Medulla oblongata (tissue), 1 donor: ENCODE measurements at regions not wholly inside any gene's neighbourhood (a gene's known extent, or its start where the extent isn't known, plus 50 kb on each side); places are given as distances from the start of the nearest gene placed in this dataset.
"Not testable (repeated sequence)": the region's sequence is repeated elsewhere in the genome, so short reads cannot be mapped to it uniquely, and the experiment has no call there.

Experiments used
- DNase-seq: peaks from one replicate; pipeline ENCODE4 v3.0.0-alpha.2; 2015; ENCODE audit errors: extremely low spot score

DNA sequence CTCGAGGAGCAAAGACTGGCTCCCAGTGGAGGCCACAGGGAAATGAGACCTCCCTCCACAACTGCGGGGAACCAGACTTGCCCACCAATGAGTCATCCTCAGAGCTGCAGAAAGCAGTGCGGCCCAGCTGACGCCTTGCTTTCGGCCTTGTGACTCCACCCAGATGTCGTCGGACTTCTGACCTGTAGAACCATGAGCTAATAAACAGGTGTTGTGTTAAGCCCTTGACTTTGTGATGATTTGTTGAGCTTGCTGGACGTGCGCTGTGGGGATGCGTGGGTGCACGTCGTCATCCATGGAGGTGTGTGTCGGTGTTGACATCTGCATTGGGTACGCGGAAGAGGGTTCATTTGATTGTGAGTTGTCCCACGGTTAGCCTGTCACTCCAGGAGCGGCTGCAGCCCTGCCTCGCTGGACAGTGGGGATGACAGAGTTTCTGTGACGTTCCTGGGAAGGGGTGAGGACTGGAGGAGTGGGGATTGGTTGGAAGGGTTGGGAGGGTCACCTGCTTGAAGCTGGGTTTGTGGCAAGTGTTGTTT is 154.1 kb downstream of the SH3BP4 start:
- DNase-seq = no peak

DNA sequence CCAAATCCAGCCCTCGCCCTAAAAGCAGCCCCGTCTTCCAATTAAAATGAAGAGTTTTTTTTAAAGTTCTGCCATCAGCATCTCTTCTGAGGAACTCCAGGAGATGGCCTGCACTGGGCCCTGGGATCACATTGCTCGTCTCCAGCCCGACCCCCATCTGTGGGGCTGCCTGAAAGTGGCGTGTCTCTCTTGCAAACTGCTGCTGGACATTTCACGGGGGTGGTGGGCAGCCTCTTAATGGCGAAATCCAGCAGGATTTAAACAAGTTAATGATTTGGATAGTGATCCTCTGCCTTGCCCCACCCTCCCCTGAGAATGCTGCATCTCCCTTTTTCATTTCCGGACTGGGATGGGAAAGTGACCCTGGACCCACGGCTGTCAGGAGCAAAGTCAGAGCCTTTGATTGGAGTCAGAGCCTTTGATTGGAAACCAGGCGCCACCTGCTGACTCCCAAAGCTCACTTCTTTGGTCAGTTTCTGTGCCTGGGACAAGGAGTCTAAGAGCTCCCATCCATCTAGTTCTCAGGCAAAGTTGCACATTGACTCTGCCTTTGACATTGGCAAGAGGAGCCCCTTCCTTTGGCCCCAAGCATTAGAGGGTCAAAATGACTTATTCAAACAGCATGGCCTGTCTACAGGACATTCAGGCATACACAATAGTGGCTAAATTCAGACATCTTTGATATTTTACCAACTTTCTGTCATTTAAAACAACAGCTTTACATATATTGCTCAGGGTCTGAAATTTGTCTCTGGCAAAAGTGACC is 155.2 kb downstream of the SH3BP4 start:
- DNase-seq = peak; percentile 90

DNA sequence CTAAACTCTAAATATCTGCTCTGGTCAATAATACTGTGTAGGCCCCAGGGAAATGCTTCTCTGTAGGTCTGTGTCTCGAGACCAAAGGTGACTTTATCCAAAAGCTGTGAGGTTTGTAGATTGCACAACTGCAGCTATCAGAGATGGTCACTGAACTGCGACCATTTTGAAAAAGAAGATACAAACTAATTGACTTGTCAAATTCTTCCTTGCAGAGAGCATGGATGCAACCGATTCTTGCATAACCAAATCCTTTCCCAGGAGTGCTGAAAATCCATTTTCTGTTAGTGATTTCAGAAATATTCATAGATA is 155.8 kb downstream of the SH3BP4 start:
- DNase-seq = no peak

DNA sequence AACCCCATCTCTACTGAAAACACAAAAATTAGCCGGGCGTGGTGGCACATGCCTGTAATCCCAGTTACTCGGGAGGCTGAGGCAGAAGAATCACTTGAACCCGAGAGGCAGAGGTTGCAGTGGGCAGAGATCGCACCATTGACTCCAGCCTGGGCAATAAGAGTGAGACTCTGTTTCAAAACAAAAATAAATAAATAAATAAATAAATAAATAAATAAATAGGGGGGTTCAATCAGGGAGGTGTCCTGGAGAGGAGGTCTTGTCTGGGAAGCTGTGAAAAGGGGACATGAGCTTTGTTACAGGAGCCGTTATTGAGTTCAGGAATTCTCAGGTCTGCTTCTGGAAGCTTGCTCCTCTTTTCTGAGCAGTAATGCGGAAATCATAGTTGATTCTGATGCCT is 157.7 kb downstream of the SH3BP4 start:
- not testable (repeated sequence) for DNase-seq

DNA sequence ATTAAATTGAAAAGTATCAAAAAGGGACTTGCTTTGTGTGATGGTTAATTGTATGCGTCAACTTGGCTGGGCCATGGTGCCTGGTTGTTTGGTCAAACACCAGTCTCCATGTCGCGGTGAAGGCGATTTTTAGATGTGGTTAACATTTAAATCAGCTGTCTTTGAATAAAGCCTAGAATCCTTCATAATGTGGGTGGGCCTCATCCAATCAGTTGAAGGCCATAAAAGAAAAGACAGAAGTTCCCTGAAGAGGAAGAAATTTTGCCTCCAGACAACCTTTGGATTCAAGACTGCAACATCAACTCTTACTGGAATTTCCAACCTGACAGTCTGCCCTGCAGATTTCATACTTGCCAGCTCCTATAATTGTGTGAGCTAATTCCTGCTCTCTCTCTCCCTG is 160.5 kb downstream of the SH3BP4 start:
- no peak for DNase-seq

DNA sequence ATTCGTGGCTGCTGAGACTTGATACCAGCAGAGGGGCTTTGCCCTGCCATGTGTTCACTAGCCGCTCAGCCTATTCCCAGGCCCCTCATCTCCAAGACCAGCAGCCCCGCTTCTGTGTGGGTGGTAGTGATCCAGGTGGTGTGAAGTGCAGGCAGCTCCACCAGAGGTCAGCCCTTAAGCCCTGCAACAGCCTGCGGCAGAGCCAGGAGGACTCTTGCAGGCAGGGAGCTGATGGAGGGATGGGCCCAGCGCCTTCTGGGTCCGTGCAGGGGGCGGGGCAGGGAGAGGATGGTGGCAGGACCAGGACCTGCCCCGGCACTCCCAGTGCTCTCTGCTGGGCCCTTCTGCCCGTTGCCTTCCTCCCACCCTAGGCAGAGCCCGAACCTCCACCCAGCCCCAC is 162.0 kb downstream of the SH3BP4 start:
- no peak for DNase-seq

DNA sequence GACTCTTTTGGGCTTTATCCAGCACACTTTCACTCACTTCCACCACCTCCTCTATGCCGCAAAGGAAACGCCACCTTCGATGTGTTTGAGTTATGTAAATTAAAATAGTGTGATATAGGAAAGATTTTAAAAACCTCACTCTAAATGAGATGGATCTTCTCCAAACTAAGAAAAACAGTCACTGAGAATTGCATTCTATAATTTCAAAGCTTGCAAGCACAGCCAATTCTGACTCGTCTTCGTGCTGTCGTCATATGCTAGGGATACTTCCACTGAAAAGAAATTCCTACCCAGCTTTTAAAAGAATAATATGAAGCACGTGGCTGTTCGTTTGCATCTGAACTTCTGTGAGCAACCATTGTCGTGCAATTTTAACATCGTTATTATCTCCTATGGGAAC is 162.5 kb downstream of the SH3BP4 start:
- DNase-seq = no peak

DNA sequence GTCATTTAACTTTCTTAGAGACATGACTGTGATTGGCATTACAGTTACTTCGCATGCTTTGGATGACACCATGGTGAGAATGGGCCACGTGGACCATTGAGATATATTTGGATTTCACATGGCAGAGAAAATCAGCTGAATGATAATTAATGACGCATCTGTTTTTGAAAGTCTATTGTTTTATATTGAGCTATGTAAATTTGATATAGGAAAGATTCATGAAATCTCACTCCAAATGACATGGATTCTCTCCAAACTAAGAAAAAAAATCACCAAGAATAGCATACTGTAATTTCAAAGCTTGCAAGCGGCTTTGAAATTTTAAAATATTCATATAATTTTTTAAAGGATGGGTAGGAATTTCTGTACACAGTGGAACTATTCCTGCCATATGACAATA is 163.7 kb downstream of the SH3BP4 start:
- DNase-seq = no peak

DNA sequence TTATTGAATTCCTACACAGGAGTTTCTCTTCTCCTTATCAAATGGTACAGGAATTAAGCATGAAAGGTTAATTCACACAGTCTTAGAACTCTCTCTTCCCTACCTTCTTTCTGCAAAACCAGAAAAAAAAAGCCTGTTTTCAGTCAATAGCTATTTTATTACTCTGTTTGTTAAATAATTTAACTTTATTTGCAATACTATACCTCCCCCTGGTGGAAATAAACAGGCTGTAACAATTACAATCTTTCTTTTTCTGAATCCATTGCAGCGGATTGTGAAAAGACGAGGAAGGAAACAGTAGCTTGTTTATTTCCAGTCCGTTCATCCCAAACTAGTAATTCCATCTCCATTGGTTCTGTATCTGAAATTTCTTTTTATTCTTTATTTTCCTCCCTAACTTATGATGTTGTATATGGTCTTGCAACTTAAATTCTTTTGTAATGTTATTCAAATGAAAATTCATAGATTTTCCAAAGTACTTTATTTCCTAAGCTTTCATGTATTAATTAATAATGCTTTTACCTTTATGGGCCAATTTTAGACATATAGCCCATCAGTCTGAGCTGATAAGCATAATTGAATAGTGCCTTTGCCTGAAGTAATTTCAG is 165.2 kb downstream of the SH3BP4 start:
- peak; percentile 80 for DNase-seq

DNA sequence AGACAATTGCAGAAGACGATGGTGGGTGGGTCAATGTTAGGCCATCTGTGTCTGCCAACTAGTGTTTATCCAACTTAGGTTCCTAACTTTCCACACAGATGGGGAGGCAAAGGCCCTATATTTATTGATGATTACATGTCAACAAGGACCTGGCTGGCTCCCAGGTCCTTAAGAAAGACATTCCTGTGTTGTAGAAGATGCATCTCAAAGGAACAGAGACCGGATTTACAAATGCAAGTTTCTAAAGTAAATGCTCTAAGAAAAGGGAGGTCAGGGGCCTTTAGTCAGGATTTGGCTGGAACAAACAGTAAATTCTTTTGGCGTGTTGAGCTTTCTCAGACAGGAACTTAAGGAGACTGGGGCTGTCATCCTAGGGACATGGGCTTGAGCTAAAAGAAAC is 175.0 kb downstream of the SH3BP4 start:
- no peak for DNase-seq

DNA sequence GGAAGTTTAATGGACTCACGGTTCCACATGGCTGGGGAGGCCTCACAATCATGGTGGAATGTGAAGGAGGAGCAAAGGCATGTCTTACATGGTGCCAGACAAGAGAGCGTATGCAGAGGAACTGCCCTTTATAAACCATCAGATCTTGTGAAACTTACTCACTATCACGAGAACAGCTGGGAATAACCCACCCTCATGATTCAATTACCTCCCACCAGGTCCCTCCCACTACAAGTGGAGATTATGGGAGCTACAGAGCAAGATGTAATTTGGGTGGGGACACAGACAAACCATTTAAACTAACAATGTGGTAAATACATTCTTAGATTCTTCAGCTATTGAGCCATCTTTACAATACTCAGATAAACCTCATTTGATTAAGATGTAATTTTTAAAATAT is 176.1 kb downstream of the SH3BP4 start:
- DNase-seq = no peak

DNA sequence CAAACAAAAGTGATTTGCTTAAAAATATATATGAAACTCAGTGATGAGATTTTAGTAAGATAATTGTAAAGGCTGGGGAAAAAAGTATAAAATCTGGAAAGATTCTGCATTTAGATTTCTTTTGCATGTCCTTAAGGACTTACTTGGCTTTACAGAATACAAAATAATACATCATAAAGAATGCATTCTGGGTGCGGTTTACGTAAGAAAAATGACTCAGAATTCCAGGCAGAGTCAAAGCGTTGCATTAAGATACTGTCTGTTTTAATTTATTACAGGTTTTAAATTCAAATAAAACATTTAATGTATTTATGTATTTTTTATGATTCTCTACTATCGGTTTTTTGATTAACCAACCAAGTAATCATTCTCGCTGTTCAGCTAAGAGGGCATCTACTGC is 178.0 kb downstream of the SH3BP4 start:
- no peak for DNase-seq

DNA sequence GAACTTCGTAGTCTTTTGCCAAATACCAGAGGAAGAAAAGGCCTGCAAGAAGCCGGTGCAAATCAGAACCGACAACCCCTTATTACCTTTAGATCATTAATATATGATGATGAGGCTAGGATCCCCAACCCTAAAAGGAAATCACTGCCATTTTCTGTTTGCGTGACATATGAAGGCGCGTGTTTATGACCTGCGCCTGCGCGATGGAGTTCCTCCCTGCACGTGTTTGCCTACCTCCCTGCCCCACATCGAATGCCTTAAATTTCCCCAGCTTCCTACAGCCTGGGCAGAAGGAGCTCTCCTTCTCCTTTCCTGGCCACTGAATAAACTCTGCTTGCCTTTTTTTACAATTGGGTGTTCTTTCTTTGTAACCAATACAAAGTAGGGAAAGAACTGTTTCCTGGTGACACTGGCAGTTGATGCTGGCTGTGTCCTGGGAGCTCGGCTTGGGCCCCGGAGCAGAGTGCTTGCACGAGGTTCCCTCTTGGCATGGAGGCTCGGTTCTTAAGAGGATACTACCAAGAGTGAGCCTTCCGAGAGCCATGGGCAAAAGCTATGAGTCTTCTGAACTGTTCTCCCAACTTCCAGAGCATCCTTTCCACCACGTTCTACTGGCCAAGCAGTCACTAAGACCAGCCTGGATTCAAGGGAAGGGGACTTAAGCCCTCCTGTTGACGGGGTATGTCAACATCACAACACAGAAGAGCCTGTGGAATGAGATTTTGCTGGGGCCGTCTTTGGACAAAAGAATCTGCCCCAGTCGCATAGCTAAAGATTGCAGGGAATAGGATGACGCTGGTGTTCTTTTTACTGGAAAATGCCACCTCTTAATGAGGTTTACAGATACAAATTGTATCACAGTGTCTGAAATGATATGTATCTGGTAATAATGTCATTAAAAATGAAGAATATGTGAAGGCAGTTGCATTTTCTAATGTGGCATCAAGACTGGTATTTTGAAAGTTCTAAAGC is 179.8 kb downstream of the SH3BP4 start:
- DNase-seq = peak; percentile 66

DNA sequence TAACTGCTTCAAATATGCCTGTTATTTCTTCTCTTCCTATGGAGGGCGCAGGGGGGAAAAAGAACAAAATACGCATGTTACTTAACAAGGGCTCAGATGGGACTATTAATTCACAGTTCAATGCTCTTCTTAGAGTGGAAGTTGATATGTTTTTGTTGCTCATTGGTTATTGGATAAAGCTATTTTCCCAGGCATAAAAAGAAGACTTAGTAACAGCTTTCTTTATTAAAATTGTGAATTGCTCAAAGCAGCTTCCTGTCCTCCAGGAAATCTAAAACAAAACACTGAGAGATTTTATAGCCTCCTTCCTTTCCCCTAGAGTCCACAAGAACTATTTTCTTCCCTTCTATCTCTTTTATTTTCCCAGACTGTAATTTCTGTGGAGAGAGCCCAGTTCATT is 180.8 kb downstream of the SH3BP4 start:
- DNase-seq = no peak

DNA sequence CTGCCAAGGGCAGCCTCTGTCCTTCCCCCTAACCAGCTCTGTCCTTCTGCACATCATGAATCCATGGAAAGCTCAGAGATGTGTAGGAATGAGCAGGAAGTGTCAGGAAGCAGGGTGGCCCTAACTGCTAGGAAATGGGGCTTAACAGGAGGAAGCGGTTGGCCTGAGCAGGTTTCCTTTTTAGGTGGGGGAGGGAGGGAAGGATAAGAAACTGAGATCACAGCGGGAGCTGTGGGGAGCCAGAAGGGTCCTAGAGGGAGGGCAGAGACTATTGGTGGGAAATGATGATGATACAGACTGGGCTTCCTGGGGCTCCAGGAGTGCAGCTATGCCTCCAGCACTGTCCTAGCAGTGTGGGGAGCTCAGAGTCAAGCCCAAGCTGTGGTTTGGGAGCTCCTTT is 182.0 kb downstream of the SH3BP4 start:
- no peak for DNase-seq

DNA sequence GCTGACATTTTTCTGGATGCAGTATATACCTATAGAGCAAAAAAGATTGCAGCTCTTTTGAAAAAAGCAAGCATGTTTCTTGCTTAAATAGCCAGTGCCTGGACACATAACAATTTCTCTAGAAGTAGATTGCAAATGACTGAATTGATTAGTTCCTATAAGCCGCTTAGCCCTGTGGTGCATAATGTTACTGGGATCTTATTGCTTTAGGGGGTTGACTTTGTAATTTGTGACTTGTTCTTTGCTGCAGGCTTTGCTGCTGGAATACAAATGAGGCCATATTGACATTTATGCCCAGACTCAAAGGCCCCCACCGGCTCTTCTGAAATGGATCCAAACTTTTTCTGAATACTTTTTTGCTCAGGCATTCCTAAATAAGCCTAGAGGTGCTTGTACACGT is 182.6 kb downstream of the SH3BP4 start:
- DNase-seq = no peak

DNA sequence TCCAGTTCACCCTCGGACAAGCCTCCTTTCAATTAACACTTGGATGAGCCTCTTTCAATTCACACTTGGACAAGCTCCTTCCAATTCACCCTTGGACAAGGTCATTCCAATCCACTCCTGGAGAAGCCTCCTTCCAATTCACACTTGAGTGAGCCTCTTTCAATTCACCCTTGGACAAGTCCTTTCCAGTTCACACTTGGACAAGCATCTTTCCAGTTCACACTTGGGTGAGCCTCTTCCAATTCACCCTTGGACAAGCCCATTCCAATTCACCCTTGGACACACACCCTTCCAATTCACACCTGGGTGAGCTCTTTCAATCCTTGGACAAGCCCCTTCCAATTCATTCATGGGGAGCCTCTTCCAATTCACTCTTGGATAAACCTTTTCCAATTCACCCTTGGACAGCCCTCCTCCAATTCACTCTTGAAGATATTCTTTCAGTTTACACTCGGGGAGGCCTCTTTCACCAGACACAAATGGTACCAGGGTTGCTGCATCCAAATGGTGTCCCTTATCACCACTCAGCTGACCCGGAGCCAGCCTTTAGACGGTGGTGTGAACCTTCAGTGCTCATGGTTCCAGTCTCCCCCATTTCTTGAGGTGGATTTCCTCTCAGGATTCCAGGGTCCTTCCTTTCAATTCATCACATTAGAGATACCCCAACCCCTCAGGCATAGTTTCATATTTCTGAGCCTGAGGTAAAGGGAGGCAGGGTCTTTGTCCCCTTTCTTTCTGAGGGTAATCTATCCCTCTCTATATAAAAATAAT is 183.6 kb downstream of the SH3BP4 start:
- DNase-seq = no peak

DNA sequence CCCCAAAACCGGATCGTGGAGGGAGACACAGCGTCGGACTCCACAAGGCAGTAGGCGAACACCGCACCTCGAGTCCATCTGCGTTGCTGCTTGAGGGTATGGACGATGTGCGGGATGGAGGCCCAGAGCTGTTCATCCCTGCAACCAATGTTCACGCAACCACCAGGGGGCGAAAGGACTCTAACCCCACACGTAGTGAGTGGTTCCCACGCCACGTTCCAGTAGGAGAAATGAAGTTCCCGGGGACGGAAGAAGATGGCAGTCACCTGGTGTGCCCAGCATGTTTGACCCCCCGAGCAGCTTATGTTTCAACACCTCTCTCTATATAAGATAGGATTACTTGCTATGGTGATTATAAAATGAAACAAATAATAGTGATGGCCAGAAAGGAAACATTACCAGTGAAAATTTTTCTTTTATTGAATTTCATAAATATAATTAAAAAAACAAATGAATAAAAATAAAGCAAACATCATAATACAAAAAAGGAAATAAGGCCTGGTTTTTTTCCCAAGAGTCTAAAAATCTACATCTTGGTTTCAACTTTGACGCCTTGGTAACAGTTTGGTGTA is 184.3 kb downstream of the SH3BP4 start:
- peak; percentile 87 for DNase-seq

DNA sequence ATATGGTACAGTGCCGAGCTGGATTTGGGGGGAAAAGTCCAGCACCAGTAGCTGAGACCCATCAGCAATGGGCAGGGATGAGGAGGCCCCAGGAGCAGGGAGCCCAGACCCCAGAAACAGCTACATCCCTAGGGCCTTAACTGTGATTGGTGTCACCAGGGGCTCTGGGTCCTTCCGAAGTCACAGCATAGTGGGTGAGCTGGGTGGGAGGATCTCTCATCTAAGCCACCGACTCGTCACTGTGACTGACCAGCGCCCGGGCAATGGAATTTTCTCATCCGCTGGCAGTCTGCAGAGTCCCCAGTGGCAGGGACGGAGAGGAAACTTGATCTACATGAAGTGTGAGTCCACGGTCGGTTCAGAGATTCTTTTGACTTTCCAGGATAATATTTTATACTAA is 186.5 kb downstream of the SH3BP4 start:
- no peak for DNase-seq

DNA sequence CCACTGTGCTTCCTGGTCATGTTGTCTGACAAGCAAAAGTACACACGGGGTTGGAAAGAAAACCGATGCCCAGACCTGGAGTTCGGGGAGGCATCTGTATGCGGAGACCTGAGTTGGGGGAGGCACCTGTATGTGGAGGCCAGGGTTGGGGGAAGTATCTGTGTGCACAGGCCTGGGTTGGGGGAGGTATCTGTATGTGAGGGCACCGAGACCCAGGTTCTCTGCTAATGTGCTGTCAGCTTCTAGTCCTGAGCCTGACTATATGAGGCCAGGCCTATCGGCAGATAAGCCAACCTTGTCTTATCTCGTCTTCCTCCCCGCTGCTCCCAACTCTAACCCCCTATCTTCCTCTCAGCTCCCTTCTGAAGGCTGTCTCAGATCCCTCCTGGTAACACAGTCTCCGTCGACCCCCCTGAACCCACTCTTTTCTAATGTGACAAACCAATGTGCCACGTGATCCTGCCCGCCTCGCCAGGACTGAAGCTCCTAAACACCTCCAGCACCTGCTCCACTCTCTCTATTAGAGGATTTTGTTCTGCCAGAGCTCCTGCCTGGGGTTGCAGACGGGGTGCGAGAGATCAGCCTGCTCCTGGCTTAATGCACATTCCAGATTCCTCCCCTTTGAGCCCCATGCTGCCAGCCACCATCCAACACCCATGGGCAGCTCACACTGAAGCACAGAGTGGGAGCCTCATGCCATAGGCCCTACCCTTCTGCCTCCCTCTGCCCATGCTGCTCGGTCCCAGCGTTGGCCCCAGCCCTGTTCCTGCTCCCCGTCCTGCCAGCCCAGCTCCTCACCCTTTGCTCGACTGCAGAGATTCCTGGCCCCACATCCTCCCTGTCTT is 188.4 kb downstream of the SH3BP4 start:
- no peak for DNase-seq

DNA sequence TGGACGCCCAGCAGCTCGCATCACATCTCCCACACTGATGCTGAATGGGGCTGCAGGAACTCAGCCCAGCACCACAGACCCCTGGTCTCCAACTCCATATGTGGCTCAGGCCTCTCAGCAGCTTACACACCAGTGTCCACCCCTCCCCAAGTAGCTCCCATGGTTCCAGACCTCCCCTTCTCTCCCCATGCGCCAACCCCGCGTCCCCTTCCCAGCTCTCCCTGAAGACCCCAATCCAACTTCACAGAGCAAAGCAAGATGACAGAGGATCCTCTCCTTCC is 188.9 kb downstream of the SH3BP4 start:
- DNase-seq = no peak
